ENCODE measurements at regions not wholly inside any gene's neighbourhood (a gene's known extent, or its start where the extent isn't known, plus 50 kb on each side); places are given as distances from the start of the nearest gene placed in this dataset.

DNA sequence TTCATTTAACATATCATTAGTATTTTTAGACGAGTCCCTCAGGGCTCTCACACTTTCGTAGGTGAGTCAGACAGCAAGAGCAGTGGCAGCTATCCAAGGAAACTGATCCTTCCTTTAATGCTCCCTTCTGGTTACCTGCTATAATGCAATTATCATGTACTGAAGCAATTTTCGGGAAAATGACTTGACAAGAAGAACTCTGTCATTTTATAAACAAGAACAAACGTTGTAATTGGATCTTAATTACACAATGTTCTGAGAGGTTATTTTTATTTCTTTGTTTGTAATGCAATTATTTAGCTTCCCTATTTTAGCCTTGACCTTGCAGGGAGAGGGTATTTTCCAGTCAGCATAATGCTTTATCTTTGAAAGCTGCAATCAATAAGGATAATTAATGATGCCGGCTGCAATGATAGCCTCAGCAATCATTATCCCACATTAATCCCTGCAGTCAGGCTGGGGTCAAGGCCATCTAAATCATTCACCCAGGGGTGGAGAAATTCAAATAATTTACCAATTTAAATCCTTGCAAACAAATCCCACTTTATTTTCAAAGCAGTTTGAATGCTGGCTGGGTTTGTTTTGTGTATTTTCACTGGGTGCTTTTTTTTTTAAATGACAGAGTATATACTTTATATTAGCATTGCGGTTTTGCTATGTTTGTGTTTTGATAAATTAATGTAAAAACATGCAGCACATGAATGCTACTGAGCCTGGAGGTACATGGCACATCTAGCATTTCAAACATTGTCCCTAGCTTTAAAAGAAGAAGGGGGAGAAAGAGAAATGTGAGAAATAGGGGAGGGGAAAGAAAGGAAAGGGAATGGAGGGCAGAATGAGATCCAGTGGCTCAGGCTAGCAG, 249.9 kb downstream of the SHOX2 start:
- TF ChIP-seq, protein P1, sequence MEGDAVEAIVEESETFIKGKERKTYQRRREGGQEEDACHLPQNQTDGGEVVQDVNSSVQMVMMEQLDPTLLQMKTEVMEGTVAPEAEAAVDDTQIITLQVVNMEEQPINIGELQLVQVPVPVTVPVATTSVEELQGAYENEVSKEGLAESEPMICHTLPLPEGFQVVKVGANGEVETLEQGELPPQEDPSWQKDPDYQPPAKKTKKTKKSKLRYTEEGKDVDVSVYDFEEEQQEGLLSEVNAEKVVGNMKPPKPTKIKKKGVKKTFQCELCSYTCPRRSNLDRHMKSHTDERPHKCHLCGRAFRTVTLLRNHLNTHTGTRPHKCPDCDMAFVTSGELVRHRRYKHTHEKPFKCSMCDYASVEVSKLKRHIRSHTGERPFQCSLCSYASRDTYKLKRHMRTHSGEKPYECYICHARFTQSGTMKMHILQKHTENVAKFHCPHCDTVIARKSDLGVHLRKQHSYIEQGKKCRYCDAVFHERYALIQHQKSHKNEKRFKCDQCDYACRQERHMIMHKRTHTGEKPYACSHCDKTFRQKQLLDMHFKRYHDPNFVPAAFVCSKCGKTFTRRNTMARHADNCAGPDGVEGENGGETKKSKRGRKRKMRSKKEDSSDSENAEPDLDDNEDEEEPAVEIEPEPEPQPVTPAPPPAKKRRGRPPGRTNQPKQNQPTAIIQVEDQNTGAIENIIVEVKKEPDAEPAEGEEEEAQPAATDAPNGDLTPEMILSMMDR (conservative IDR thresholded peaks at IDR 0.05): peak; percentile 23
- TF ChIP-seq ZFX (IDR thresholded peaks at IDR 0.05): no peak
